Trophoblast cell (in vitro differentiated cells and primary cell): ENCODE measurements at regions not wholly inside any gene's neighbourhood (a gene's known extent, or its start where the extent isn't known, plus 50 kb on each side); places are given as distances from the start of the nearest gene placed in this dataset.
"Not testable (repeated sequence)": the region's sequence is repeated elsewhere in the genome, so short reads cannot be mapped to it uniquely, and the experiment has no call there.

Source experiments
- DNase-seq, 2 donors: peaks; one replicate each; pipeline ENCODE4 v3.0.0-alpha.2; 2016
- H2AFZ ChIP-seq: 2 replicates; pipeline ENCODE4 v1.6.1; 2013; ENCODE audit warnings: low read length, moderate library complexity, mild to moderate bottlenecking; ENCODE audit not compliant: insufficient read depth, poor library complexity
- H2AK5ac ChIP-seq: 2 replicates; pipeline ENCODE4 v1.6.1; 2013; ENCODE audit warnings: mild to moderate bottlenecking, low read length
- H2BK120ac ChIP-seq: 2 replicates; pipeline ENCODE4 v1.6.1; 2013; ENCODE audit warnings: low read length, mild to moderate bottlenecking, moderate library complexity; ENCODE audit not compliant: insufficient read depth, poor library complexity
- H2BK12ac ChIP-seq: 2 replicates; pipeline ENCODE4 v1.6.1; 2013; ENCODE audit warnings: mild to moderate bottlenecking, low read length, moderate library complexity
- H2BK5ac ChIP-seq: 2 replicates; pipeline ENCODE4 v1.6.1; 2013; ENCODE audit warnings: low read length, low read depth, moderate library complexity, mild to moderate bottlenecking; ENCODE audit not compliant: poor library complexity
- H3K14ac ChIP-seq: 2 replicates; pipeline ENCODE4 v1.6.1; 2013; ENCODE audit warnings: mild to moderate bottlenecking, low read length
- H3K18ac ChIP-seq: 2 replicates; pipeline ENCODE4 v1.6.1; 2013; ENCODE audit warnings: mild to moderate bottlenecking, low read length
- H3K23ac ChIP-seq: 2 replicates; pipeline ENCODE4 v1.6.1; 2013; ENCODE audit warnings: low read length
- H3K27ac ChIP-seq: 2 replicates; pipeline ENCODE4 v1.5.1; 2013; ENCODE audit warnings: low read depth, mild to moderate bottlenecking, inconsistent platforms, low read length, moderate library complexity
- H3K27me3 ChIP-seq: 2 replicates; pipeline ENCODE4 v1.6.1; 2013; ENCODE audit warnings: inconsistent platforms, mild to moderate bottlenecking, low read length, moderate library complexity; ENCODE audit not compliant: insufficient read depth
- H3K36me3 ChIP-seq, 2 experiments: 1 replicate in 1 of 2; 2 replicates in 1 of 2; pipeline ENCODE4 v1.6.1; 2013; ENCODE audit warnings: low read length in 2 of 2, mild to moderate bottlenecking in 2 of 2, moderate library complexity in 1 of 2; ENCODE audit not compliant: insufficient read depth in 2 of 2, control insufficient read depth in 1 of 2
- H3K4ac ChIP-seq: 2 replicates; pipeline ENCODE4 v1.6.1; 2013; ENCODE audit warnings: low read depth, mild to moderate bottlenecking, low read length, moderate library complexity
- H3K4me1 ChIP-seq, 2 experiments: 1 replicate in 1 of 2; 2 replicates in 1 of 2; pipeline ENCODE4 v1.6.1; 2013; ENCODE audit warnings: low read length in 2 of 2, mild to moderate bottlenecking in 2 of 2, moderate library complexity in 1 of 2; ENCODE audit not compliant: insufficient read depth in 2 of 2, control insufficient read depth in 1 of 2
- H3K4me2 ChIP-seq: 2 replicates; pipeline ENCODE4 v1.6.1; 2013; ENCODE audit warnings: inconsistent platforms, mild to moderate bottlenecking, low read length, moderate library complexity
- H3K4me3 ChIP-seq: 2 replicates; pipeline ENCODE4 v1.5.1; 2013; ENCODE audit warnings: mild to moderate bottlenecking, low read depth, low read length, inconsistent platforms
- H3K79me1 ChIP-seq: one replicate; pipeline ENCODE4 v1.6.1; 2013; ENCODE audit warnings: low read length
- H3K79me2 ChIP-seq: 2 replicates; pipeline ENCODE4 v1.6.1; 2013; ENCODE audit warnings: low read length, mild to moderate bottlenecking; ENCODE audit not compliant: control insufficient read depth, insufficient read depth, poor library complexity
- H3K9ac ChIP-seq: 2 replicates; pipeline ENCODE4 v1.6.1; 2013; ENCODE audit warnings: mild to moderate bottlenecking, low read length
- H3K9me3 ChIP-seq: 2 replicates; pipeline ENCODE4 v1.6.1; 2013; ENCODE audit warnings: low read depth, mild to moderate bottlenecking, control low read depth, inconsistent platforms, low read length; ENCODE audit not compliant: insufficient read depth
- H4K12ac ChIP-seq: 2 replicates; pipeline ENCODE4 v1.6.1; 2013; ENCODE audit warnings: low read depth, mild to moderate bottlenecking, low read length, moderate library complexity
- H4K8ac ChIP-seq: 2 replicates; pipeline ENCODE4 v1.6.1; 2013; ENCODE audit warnings: low read depth, mild to moderate bottlenecking, low read length, moderate library complexity
- H4K91ac ChIP-seq: one replicate; pipeline ENCODE4 v1.6.1; 2013; ENCODE audit warnings: low read depth, mild to moderate bottlenecking, low read length, moderate library complexity
- WGBS: extraction: QIAGEN DNeasy Blood & Tissue Kit; methylation state at CpG from one replicate; pipeline ENCODE4 v1.1.7; 2013; ENCODE audit warnings: missing lambda C conversion rate; ENCODE audit not compliant: insufficient read length, insufficient coverage; ENCODE audit errors: extremely low coverage; 5-methylcytosine and 5-hydroxymethylcytosine counted together

DNA sequence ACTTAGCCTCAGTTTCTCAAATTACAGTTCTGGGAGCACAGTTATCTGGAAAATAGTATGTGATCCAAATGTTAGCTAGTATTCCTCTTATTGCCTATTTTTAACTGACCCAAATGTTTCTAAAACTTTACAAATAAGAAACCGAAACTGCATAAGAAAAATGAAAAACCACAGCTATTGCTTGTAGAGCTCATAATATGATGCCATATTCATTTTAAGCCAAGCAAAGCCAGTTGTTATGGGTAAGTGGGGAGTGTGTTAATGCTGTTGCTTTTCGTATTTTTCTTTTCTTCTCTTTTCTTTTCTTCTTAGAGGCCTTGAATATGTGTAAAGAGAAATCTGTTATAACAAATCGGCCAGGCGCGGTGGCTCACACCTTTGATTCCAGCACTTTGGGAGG is 447.4 kb upstream of the TUSC1 start:
- no peak overlapping the region for H3K4me3 ChIP-seq
- no peak overlapping the region for H2BK5ac ChIP-seq
- WGBS = no CpG with 5 or more reads among the region's 5 CpGs

DNA sequence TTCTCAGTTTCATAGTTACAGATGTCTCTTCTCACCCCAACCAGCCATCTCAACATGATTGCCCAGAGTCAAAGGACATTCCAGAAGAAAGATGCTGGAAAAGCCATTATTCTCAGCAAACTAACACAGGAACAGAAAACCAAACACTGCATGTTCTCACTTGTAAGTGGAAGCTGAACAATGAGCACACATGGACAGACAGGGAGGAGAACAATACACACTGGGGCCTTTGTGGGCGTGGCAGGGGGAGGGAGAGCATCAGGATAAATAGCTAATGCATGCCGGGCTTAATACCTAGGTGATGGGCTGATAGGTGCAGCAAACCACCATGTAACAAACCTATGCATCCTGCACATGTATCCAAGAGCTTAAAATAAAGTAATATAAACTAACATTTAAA is 437.8 kb upstream of the TUSC1 start:
- H2BK5ac ChIP-seq, H3K9me3 ChIP-seq, H2AK5ac ChIP-seq, H3K79me1 ChIP-seq, H3K4me1 ChIP-seq, H2BK12ac ChIP-seq, DNase-seq, H3K4me3 ChIP-seq, H3K18ac ChIP-seq, H3K27ac ChIP-seq, H3K79me2 ChIP-seq, H2BK120ac ChIP-seq, H3K4me2 ChIP-seq, H3K36me3 ChIP-seq, H3K27me3 ChIP-seq, H4K8ac ChIP-seq, H3K9ac ChIP-seq, H3K14ac ChIP-seq, H4K91ac ChIP-seq, H4K12ac ChIP-seq, H3K23ac ChIP-seq, H3K4ac ChIP-seq, H2AFZ ChIP-seq: not testable (repeated sequence)
- no CpG with 5 or more reads among the region's 2 CpGs for WGBS

More for the DNA sequence above, 447.4 kb upstream of the TUSC1 start:
- no peak overlapping the region for H2BK12ac ChIP-seq
- no peak for DNase-seq
- H4K12ac ChIP-seq = no peak overlapping the region
- no peaks in the 10 kb centered on the region for H3K79me1 ChIP-seq
- H3K9ac ChIP-seq = no peak overlapping the region
- H2AFZ ChIP-seq = no peak overlapping the region
- H3K4me2 ChIP-seq = no peak overlapping the region
- no peak overlapping the region for H3K27ac ChIP-seq
- H4K8ac ChIP-seq = no peak overlapping the region
- no peak overlapping the region for H2BK120ac ChIP-seq
- no peaks in the 10 kb centered on the region for H3K36me3 ChIP-seq
- H3K27me3 ChIP-seq = no peaks in the 10 kb centered on the region
- no peaks in the 10 kb centered on the region for H3K4me1 ChIP-seq
- H3K4ac ChIP-seq = no peak overlapping the region
- H3K14ac ChIP-seq = no peak overlapping the region
- H3K18ac ChIP-seq = no peak overlapping the region
- no peak overlapping the region for H2AK5ac ChIP-seq
- H3K23ac ChIP-seq = no peak overlapping the region
- no peak overlapping the region for H4K91ac ChIP-seq
- H3K79me2 ChIP-seq = no peaks in the 10 kb centered on the region
- no peaks in the 10 kb centered on the region for H3K9me3 ChIP-seq

DNA sequence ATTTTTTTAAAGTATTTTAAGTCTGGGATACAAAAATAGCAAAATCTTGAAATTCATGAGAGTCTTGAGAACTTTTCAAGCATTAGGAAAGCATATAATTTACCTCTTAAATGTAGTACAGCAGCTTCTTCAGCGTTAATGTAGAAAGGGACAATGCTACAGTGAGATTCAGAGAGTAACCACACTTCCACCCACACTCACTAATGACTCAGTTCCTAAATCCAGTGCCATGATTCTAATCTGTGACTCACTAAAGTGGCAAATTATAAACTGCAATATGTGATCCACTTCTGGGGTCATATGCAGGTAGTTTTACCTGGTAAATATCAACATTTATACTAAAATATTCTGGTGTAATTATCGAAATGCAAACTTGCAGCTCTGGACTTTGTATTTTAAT is 434.5 kb upstream of the TUSC1 start:
- Histone ChIP-seq H3K9me3 (no peaks in the 10 kb centered on the region), H2BK12ac (no peak overlapping the region), H3K79me2 (no peaks in the 10 kb centered on the region), H2AK5ac (no peak overlapping the region), H4K8ac (no peak overlapping the region), H4K91ac (no peak overlapping the region), H3K9ac (no peak overlapping the region), H3K14ac (no peak overlapping the region), H3K23ac (no peak overlapping the region), H4K12ac (no peak overlapping the region), H2AFZ (no peak overlapping the region), H3K36me3 (no peaks in the 10 kb centered on the region), H3K27me3 (no peaks in the 10 kb centered on the region), H3K4me1 (no peaks in the 10 kb centered on the region), H3K79me1 (no peaks in the 10 kb centered on the region), H3K4me3 (no peak overlapping the region), H2BK5ac (no peak overlapping the region), H3K4ac (no peak overlapping the region), H2BK120ac (no peak overlapping the region), H3K27ac (no peak overlapping the region), H3K18ac (no peak overlapping the region), H3K4me2 (no peak overlapping the region)
- WGBS = no CpG with 5 or more reads among the region's 2 CpGs
- DNase-seq = no peak

DNA sequence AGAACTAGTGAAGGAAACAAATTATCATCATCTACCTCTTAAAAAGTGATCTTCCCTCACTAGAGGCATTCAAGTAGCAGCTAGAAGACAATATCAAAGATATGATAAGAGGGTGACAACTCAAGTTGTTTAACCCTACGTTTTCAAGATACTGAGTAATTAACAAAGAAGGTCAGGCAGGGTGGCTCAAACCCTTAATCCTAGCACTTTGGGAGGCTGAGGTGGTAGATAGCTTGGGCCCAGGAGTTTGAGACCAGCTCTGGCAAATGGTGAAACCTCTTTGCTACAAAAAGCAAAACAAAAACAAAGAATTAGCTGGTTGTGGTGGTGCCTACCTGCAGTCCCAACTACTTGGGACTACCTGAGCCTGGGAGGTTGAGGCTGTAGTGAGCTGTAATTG is 408.2 kb upstream of the TUSC1 start:
- Histone ChIP-seq H4K8ac (no peak overlapping the region), H3K27me3 (no peaks in the 10 kb centered on the region), H2BK12ac (no peak overlapping the region), H3K79me1 (no peaks in the 10 kb centered on the region), H4K91ac (no peak overlapping the region), H2AFZ (no peak overlapping the region), H3K4me1 (no peaks in the 10 kb centered on the region), H3K23ac (no peak overlapping the region), H3K9me3 (no peaks in the 10 kb centered on the region), H3K36me3 (no peaks in the 10 kb centered on the region), H2BK5ac (no peak overlapping the region), H3K79me2 (no peaks in the 10 kb centered on the region), H4K12ac (no peak overlapping the region), H3K9ac (no peak overlapping the region), H2AK5ac (no peak overlapping the region), H3K4ac (no peak overlapping the region), H3K4me2 (no peak overlapping the region), H3K14ac (no peak overlapping the region), H3K18ac (no peak overlapping the region), H3K4me3 (no peak overlapping the region), H3K27ac (no peak overlapping the region), H2BK120ac (no peak overlapping the region)
- no peak for DNase-seq
- no CpG with 5 or more reads among the region's 1 CpG for WGBS
